NCI-H226 (cell line): ENCODE measurements at regions not wholly inside any gene's neighbourhood (a gene's known extent, or its start where the extent isn't known, plus 50 kb on each side); places are given as distances from the start of the nearest gene placed in this dataset.

Experiments used
- DNase-seq: peaks from one replicate; pipeline ENCODE4 v3.0.0-alpha.2; 2015

- peak; percentile 31 for DNase-seq
Measured at GRCh38 chr14:103207388-103208072, 84.3 kb downstream of the TNFAIP2 start.

- DNase-seq, result peak; percentile 43
Measured at GRCh38 chr14:103209054-103209453, 85.8 kb downstream of the TNFAIP2 start.

GRCh38 chr14:103209506-103209905, 86.2 kb downstream of the TNFAIP2 start:
- DNase-seq, result peak; percentile 30

- DNase-seq, result no peak
Measured at GRCh38 chr14:103213331-103213730, 90.1 kb downstream of the TNFAIP2 start.

- no peak for DNase-seq
Measured at GRCh38 chr14:103214461-103214958, 91.2 kb downstream of the TNFAIP2 start.

GRCh38 chr14:103216399-103216798, 93.1 kb downstream of the TNFAIP2 start:
- no peak for DNase-seq

- no peak for DNase-seq
Measured at GRCh38 chr14:103216857-103217256, 93.6 kb downstream of the TNFAIP2 start.

GRCh38 chr14:103217538-103217937, 94.3 kb downstream of the TNFAIP2 start:
- DNase-seq, result no peak

- no peak for DNase-seq
Measured at GRCh38 chr14:103220134-103220981, 97.1 kb downstream of the TNFAIP2 start.

GRCh38 chr14:103220982-103221641, 97.9 kb downstream of the TNFAIP2 start:
- DNase-seq, result no peak

GRCh38 chr14:103221781-103222358, 98.6 kb downstream of the TNFAIP2 start:
- DNase-seq, result no peak

GRCh38 chr14:103223818-103224352, 100.6 kb downstream of the TNFAIP2 start:
- DNase-seq, result no peak

GRCh38 chr14:103225062-103225461, 101.8 kb downstream of the TNFAIP2 start:
- DNase-seq, result no peak

GRCh38 chr14:103225476-103225875, 102.2 kb downstream of the TNFAIP2 start:
- no peak for DNase-seq

- no peak for DNase-seq
Measured at GRCh38 chr14:103227094-103227768, 104.0 kb downstream of the TNFAIP2 start.

GRCh38 chr14:103228076-103228806, 105.0 kb downstream of the TNFAIP2 start:
- no peak for DNase-seq

GRCh38 chr14:103228866-103229265, 105.2 kb upstream of the EIF5 start:
- no peak for DNase-seq

- no peak for DNase-seq
Measured at GRCh38 chr14:103230021-103230420, 104.0 kb upstream of the EIF5 start.

GRCh38 chr14:103230658-103231334, 103.2 kb upstream of the EIF5 start:
- no peak for DNase-seq

- no peak for DNase-seq
Measured at GRCh38 chr14:103231376-103232019, 102.5 kb upstream of the EIF5 start.
